ENCODE measurements at regions not wholly inside any gene's neighbourhood (a gene's known extent, or its start where the extent isn't known, plus 50 kb on each side); places are given as distances from the start of the nearest gene placed in this dataset.

DNA sequence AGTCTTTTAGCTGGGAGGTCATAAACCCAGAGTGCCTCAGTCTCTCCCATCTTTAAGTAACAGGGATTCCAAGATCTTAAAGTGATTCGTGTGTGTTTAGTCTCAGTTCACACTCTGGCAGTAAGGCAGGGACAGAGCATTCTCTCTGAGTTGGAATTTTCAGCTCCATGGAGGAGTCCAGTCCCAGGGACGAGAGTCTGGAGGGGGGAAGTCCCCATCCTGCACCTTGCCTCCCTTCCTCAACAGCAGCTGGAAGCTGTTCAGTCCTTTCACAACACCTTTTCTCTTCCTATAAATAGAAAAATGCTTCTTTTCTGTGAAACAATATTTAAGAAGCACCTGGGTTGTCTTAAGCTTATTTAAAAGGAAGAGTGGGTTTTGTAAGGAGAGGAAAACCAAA lies 82.0 kb downstream of the KLF5 start:
- no peaks in the 10 kb centered on the region for H3K9me3 ChIP-seq
- TF ChIP-seq, protein P1, sequence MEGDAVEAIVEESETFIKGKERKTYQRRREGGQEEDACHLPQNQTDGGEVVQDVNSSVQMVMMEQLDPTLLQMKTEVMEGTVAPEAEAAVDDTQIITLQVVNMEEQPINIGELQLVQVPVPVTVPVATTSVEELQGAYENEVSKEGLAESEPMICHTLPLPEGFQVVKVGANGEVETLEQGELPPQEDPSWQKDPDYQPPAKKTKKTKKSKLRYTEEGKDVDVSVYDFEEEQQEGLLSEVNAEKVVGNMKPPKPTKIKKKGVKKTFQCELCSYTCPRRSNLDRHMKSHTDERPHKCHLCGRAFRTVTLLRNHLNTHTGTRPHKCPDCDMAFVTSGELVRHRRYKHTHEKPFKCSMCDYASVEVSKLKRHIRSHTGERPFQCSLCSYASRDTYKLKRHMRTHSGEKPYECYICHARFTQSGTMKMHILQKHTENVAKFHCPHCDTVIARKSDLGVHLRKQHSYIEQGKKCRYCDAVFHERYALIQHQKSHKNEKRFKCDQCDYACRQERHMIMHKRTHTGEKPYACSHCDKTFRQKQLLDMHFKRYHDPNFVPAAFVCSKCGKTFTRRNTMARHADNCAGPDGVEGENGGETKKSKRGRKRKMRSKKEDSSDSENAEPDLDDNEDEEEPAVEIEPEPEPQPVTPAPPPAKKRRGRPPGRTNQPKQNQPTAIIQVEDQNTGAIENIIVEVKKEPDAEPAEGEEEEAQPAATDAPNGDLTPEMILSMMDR (IDR thresholded peaks at IDR 0.05), result no peak
- no peaks in the 10 kb centered on the region for H3K27me3 ChIP-seq (ENCODE audit: insufficient read depth in 3 of 3, low read length in 2 of 3)
- no peak for ATAC-seq
- WGBS, 3 donors, result 45 to 72% (median 54%) methylated on average over 2 of the region's 2 CpGs
- H3K27ac ChIP-seq, result no peak overlapping the region
- H3K4me3 ChIP-seq, result no peak overlapping the region
- DNase-seq, result no peak
- H3K4me1 ChIP-seq, result no peaks in the 10 kb centered on the region
- intact Hi-C loops (cut with DNase I), result no loop called here
- H3K36me3 ChIP-seq (ENCODE audit: insufficient read depth in 1 of 2, low read depth in 1 of 2), result no peaks in the 10 kb centered on the region

DNA sequence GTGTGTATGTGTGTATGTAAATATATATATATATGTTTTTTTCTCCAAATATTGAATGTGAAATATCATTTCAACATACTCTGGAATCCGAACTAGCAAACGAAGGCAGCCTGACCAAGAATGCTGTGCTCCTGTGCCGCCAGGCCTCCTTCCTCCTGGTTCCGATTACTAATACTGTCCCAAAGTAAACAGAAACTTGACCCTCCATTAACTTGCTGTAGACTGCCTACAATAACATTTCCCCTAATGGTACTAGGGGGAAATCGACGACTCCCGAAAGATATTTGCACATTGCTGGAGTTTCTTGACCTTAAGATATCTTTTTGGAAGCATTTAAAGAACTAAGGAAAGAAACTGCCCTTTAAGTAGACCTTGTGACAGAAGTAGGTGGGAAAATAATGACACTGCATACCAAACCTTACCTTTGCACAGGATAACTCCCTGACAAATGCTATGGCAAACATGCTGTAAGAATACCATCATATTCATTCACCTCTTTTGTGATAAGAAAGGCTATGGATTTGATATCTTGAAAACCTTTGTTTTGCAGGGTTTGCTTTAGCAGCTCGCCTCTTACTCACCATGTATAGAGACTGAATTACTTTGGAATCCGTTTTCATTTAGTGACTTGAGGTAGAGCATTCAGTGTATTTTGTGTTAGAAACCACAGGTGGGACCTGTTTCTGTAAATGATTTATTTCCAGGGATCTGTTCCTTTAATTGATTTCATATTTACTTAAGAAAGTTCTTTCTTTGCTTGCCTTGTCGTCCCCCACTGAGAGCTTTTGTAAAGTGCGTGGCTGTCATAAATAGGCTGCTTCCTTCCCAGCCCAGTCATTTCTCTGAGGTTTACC lies 80.1 kb downstream of the KLF5 start:
- Histone ChIP-seq H3K27ac (no peak overlapping the region), H3K9me3 (no peaks in the 10 kb centered on the region), H3K4me1 (no peaks in the 10 kb centered on the region), H3K27me3 (ENCODE audit: insufficient read depth in 3 of 3, low read length in 2 of 3) (no peaks in the 10 kb centered on the region), H3K36me3 (ENCODE audit: insufficient read depth in 1 of 2, low read depth in 1 of 2) (no peaks in the 10 kb centered on the region), H3K4me3 (no peak overlapping the region)
- ATAC-seq (no peak), DNase-seq (no peak)
- TF ChIP-seq, protein P1 (IDR thresholded peaks at IDR 0.05), result no peak
- intact Hi-C loops (cut with DNase I), result no loop called here
- 54 to 59% (median 55%) methylated on average over 11 of the region's 11 CpGs for WGBS, 3 donors

DNA sequence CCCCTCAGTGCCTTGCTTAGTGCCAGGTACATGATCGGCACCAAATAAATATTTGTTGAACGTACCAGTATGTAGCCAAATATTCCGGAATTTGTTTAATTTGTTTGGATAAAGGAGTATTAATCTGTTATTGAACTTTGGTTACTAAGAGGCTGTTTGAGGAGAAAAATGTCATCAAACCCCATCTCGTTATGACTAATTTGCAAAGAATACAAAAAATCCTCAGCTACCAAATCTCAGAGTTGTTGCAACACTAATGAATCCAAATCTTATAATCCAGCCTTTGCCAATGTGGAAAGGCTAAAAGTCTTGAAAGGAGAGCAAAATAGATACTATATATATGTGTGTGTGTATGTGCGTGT lies 79.5 kb downstream of the KLF5 start:
- ATAC-seq (no peak), DNase-seq (no peak)
- Histone ChIP-seq H3K4me1 (no peaks in the 10 kb centered on the region), H3K9me3 (no peaks in the 10 kb centered on the region), H3K27ac (no peak overlapping the region), H3K4me3 (no peak overlapping the region), H3K27me3 (ENCODE audit: insufficient read depth in 3 of 3, low read length in 2 of 3) (no peaks in the 10 kb centered on the region), H3K36me3 (ENCODE audit: insufficient read depth in 1 of 2, low read depth in 1 of 2) (no peaks in the 10 kb centered on the region)
- intact Hi-C loops (cut with DNase I), result no loop called here
- WGBS, 3 donors, result 88 to 94% (median 90%) methylated on average over 5 of the region's 5 CpGs
- TF ChIP-seq, protein P1 (IDR thresholded peaks at IDR 0.05), result no peak

DNA sequence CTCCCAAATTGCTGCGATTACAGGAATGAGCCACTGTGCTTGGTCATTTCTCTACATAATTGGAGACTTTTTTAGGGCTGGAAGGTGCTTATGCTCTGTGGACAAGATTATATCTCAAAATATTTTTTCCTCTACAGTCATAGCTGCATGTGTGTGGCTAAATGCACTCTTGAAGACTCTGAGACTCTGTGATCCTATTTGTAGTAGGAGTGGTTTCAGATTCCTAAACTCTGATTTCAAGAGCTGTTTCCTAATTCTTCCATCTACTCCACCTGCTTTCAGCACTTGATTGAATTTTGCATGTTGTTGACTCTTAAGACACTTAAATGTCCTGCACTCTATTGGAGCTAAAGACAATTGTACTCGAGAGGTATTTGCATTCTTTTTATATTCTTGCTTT lies 78.0 kb downstream of the KLF5 start:
- no peaks in the 10 kb centered on the region for H3K36me3 ChIP-seq (ENCODE audit: insufficient read depth in 1 of 2, low read depth in 1 of 2)
- intact Hi-C loops (cut with DNase I), result no loop called here
- no peaks in the 10 kb centered on the region for H3K4me1 ChIP-seq
- TF ChIP-seq, protein P1 (IDR thresholded peaks at IDR 0.05), result no peak
- no peak overlapping the region for H3K27ac ChIP-seq
- no peaks in the 10 kb centered on the region for H3K9me3 ChIP-seq
- no peaks in the 10 kb centered on the region for H3K27me3 ChIP-seq (ENCODE audit: insufficient read depth in 3 of 3, low read length in 2 of 3)
- ATAC-seq, result no peak
- WGBS, 3 donors, result 86 to 93% (median 91%) methylated on average over 2 of the region's 2 CpGs
- H3K4me3 ChIP-seq, result no peak overlapping the region
- DNase-seq, result no peak

DNA sequence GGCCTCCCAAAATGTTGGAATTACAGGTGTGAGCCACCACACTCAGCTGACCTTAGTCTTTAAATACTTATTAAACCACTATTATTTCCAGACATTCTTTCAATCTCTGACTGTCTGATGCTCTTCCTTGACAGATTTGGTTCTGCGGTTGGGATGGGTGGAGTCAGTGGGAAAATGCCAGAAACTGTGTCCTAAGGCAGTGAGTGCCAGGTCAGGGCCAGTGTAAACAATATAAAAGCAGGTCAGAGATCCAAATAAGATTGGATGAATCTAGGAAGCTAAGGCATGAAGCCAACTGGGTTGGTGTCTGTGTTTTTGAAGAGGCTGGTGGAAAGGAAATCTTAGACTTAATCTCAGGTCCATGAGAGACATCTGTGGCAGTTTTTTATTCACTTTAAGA lies 74.7 kb downstream of the KLF5 start:
- ATAC-seq (no peak), DNase-seq (no peak)
- intact Hi-C loops (cut with DNase I), result no loop called here
- no peaks in the 10 kb centered on the region for H3K36me3 ChIP-seq (ENCODE audit: insufficient read depth in 1 of 2, low read depth in 1 of 2)
- no peaks in the 10 kb centered on the region for H3K27me3 ChIP-seq (ENCODE audit: insufficient read depth in 3 of 3, low read length in 2 of 3)
- WGBS, 3 donors, result 32 to 62% (median 56%) methylated on average over 1 of the region's 1 CpG
- H3K9me3 ChIP-seq, result no peaks in the 10 kb centered on the region
- no peak overlapping the region for H3K27ac ChIP-seq
- no peak overlapping the region for H3K4me3 ChIP-seq
- TF ChIP-seq, protein P1 (IDR thresholded peaks at IDR 0.05), result no peak
- no peaks in the 10 kb centered on the region for H3K4me1 ChIP-seq
